ENCODE measurements at regions not wholly inside any gene's neighbourhood (a gene's known extent, or its start where the extent isn't known, plus 50 kb on each side); places are given as distances from the start of the nearest gene placed in this dataset.
A peak's percentile ranks its signal among the peaks of the same experiment; 100 is the strongest.

DNA sequence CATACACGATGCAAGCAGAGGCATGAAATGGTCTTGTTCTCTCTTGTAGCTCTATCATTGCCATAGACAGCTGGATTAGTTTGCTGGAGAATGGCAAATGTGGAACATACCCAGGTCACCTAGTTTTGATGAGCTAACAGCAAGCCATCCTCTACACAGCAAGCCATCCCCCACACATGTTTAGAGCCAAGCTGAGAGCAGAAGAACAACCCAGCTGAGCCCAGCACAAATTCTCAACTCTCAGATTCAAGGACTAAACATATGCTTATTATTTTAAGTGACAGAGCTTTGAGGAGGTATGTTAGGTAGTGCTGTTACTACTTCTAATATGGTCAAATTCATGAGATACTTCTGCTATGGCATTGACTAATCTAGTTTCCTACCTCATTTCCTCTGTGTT lies 230.3 kb downstream of the OTOR start (continued):
- no peak for TF ChIP-seq ZNF433 (tag by site-specific recombination; IDR thresholded peaks at IDR 0.05; ENCODE audit: low read depth)
- TF ChIP-seq ZNF221 (tag by site-specific recombination; IDR thresholded peaks at IDR 0.05; ENCODE audit: borderline replicate concordance) = no peak
- TF ChIP-seq ZNF239 (tag by site-specific recombination; IDR thresholded peaks at IDR 0.05) = no peak
- TF ChIP-seq ZNF777 (tag by site-specific recombination; IDR thresholded peaks at IDR 0.05; ENCODE audit: borderline replicate concordance) = no peak
- no peak for TF ChIP-seq GLIS1 (tag by site-specific recombination; IDR thresholded peaks at IDR 0.05)

DNA sequence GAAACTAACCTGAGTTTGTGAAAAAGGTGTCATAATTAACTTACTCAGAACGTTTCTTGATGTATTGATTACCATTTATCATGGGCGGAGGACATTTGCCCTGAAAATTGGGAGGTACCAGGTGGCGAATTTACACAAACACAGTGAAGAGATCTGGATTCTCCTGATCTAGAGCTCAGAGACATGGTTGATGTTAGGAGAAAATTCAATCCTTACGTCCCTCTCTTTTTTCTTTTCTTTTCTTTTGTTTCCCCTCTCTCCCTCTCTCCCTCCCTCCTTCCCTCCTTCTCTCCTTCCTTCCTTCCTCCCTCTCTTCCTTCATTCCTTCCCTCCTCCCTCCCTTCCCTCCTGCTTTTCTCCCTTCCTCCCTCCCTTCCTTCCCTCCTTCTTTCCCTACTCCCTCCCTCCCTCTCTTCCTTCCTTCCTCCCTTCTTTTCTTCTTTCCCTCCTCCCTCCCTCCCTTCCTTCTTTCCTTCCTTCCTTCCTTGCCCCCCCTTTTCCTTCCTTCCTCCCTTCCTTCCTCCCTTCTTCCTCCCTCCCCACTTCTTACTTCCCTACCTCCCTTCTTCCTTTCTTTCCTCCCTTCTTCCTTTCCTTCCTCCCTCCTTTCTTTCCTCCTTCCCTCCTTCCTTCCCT lies 234.1 kb downstream of the OTOR start:
- H3K4me1 ChIP-seq (ENCODE audit: control insufficient read depth, insufficient read depth, low read length) = no peaks in the 10 kb centered on the region
- ChIA-PET CTCF (no interaction called here), POLR2A (no interaction called here)
- no peaks in the 10 kb centered on the region for H3K9me3 ChIP-seq (ENCODE audit: control insufficient read depth, insufficient read depth, low read depth, low read length)
- no peaks in the 10 kb centered on the region for H3K36me3 ChIP-seq (ENCODE audit: control insufficient read depth in 2 of 2, insufficient read depth in 1 of 2, low read length in 2 of 2)
- H3K27ac ChIP-seq (ENCODE audit: extremely low read depth, low read depth, low read length) = no peak overlapping the region
- TF ChIP-seq ZNF529 (tag by site-specific recombination; IDR thresholded peaks at IDR 0.05; ENCODE audit: insufficient replicate concordance) (no peak), YY2 (tag by site-specific recombination; IDR thresholded peaks at IDR 0.05) (no peak), TRIM28 (IDR thresholded peaks at IDR 0.05; ENCODE audit: borderline replicate concordance, low read length) (no peak), ZNF366 (tag by site-specific recombination; conservative IDR thresholded peaks at IDR 0.05) (peak; percentile 50), ZNF214 (tag by site-specific recombination; IDR thresholded peaks at IDR 0.05; ENCODE audit: borderline replicate concordance) (no peak)
- no peak overlapping the region for H3K4me3 ChIP-seq (ENCODE audit: low read depth, low read length)

DNA sequence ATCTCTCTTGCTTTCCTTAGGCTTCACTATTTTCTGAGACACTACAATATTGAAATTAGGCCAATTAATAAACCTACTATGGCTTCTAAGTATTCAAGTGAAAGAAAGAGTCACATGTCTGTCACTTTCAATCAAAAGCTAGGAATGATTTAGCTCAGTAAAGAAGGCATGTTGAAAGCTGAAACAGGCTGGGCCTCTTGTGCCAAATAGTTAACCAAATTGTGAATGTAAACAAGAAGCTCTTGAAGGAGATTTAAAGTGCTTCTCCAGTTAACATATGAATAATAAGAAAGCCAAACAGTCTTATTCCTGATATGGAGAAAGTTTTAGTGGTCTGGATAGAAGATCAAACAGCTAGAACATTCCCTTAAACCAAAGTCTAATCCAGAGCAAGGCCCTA lies 236.3 kb downstream of the OTOR start:
- TF ChIP-seq ZNF426 (tag by site-specific recombination; IDR thresholded peaks at IDR 0.05) (no peak), ZNF473 (tag by site-specific recombination; IDR thresholded peaks at IDR 0.05) (no peak)
- Histone ChIP-seq H3K4me1 (ENCODE audit: control insufficient read depth, insufficient read depth, low read length) (no peaks in the 10 kb centered on the region), H3K27ac (ENCODE audit: extremely low read depth, low read depth, low read length) (no peak overlapping the region), H3K4me3 (ENCODE audit: low read depth, low read length) (no peak overlapping the region), H3K9me3 (ENCODE audit: control insufficient read depth, insufficient read depth, low read depth, low read length) (no peaks in the 10 kb centered on the region), H3K36me3 (ENCODE audit: control insufficient read depth in 2 of 2, insufficient read depth in 1 of 2, low read length in 2 of 2) (no peaks in the 10 kb centered on the region)
- CTCF ChIA-PET = no interaction called here
- POLR2A ChIA-PET = no interaction called here

DNA sequence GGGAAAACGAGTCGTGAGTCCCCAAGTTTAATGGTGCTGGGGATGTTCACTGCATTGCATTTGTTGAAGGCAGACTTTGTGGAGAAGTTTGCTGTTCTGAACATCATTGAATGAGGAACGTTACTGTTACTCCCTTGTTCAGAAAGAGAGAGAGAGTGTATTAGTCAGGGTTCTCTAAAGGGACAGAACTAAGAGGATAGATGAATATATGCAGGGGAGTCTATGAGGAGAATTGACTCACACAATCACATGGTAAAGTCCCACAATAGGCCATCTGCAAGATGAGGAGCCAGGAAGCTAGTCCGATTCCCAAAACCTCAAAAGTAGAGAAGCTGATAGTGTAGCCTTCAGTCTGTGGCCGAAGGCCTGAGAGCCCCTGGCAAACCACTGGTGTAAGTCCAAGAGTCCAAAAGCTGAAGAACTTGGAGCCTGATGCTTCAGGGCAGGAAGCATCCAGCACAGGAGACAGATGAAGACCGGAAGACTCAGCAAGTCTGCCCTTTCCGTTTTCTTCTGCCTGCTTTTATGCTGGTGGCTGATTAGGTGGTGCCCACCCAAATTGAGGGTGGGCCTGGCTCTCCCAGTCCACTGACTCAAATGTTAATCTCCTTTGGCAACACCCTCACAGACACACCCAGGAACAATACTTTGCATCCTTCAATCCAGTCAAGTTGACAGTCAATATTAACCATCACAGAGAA lies 223.5 kb upstream of the PCSK2 start:
- H3K36me3 ChIP-seq (ENCODE audit: control insufficient read depth in 2 of 2, insufficient read depth in 1 of 2, low read length in 2 of 2) = no peaks in the 10 kb centered on the region
- CTCF ChIA-PET = no interaction called here
- no peaks in the 10 kb centered on the region; the same call in 1 of the 2 replicates for H3K4me1 ChIP-seq (ENCODE audit: control insufficient read depth, insufficient read depth, low read length)
- H3K9me3 ChIP-seq (ENCODE audit: control insufficient read depth, insufficient read depth, low read depth, low read length) = no peaks in the 10 kb centered on the region
- no peak overlapping the region for H3K4me3 ChIP-seq (ENCODE audit: low read depth, low read length)
- POLR2A ChIA-PET = no interaction called here
- TF ChIP-seq ZFHX2 (tag by site-specific recombination; conservative IDR thresholded peaks at IDR 0.05) = no peak
- no peak for TF ChIP-seq GLI4 (tag by site-specific recombination; IDR thresholded peaks at IDR 0.05)
- no peak for TF ChIP-seq ZFP69B (tag by site-specific recombination; IDR thresholded peaks at IDR 0.05)
- TF ChIP-seq, protein P1, sequence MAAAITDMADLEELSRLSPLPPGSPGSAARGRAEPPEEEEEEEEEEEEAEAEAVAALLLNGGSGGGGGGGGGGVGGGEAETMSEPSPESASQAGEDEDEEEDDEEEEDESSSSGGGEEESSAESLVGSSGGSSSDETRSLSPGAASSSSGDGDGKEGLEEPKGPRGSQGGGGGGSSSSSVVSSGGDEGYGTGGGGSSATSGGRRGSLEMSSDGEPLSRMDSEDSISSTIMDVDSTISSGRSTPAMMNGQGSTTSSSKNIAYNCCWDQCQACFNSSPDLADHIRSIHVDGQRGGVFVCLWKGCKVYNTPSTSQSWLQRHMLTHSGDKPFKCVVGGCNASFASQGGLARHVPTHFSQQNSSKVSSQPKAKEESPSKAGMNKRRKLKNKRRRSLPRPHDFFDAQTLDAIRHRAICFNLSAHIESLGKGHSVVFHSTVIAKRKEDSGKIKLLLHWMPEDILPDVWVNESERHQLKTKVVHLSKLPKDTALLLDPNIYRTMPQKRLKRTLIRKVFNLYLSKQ (tag by site-specific recombination; IDR thresholded peaks at IDR 0.05; ENCODE audit: borderline replicate concordance) = no peak
- TF ChIP-seq ZNF121 (tag by site-specific recombination; IDR thresholded peaks at IDR 0.05) = no peak
- no peak for TF ChIP-seq ZNF416 (tag by site-specific recombination; IDR thresholded peaks at IDR 0.05)
- TF ChIP-seq ZNF311 (tag by site-specific recombination; IDR thresholded peaks at IDR 0.05; ENCODE audit: borderline replicate concordance) = no peak
- TF ChIP-seq, protein P2, sequence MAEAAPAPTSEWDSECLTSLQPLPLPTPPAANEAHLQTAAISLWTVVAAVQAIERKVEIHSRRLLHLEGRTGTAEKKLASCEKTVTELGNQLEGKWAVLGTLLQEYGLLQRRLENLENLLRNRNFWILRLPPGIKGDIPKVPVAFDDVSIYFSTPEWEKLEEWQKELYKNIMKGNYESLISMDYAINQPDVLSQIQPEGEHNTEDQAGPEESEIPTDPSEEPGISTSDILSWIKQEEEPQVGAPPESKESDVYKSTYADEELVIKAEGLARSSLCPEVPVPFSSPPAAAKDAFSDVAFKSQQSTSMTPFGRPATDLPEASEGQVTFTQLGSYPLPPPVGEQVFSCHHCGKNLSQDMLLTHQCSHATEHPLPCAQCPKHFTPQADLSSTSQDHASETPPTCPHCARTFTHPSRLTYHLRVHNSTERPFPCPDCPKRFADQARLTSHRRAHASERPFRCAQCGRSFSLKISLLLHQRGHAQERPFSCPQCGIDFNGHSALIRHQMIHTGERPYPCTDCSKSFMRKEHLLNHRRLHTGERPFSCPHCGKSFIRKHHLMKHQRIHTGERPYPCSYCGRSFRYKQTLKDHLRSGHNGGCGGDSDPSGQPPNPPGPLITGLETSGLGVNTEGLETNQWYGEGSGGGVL (tag by site-specific recombination; IDR thresholded peaks at IDR 0.05) = no peak
- no peak for TF ChIP-seq ZNF544 (tag by site-specific recombination; IDR thresholded peaks at IDR 0.05)
- TF ChIP-seq, protein P3, sequence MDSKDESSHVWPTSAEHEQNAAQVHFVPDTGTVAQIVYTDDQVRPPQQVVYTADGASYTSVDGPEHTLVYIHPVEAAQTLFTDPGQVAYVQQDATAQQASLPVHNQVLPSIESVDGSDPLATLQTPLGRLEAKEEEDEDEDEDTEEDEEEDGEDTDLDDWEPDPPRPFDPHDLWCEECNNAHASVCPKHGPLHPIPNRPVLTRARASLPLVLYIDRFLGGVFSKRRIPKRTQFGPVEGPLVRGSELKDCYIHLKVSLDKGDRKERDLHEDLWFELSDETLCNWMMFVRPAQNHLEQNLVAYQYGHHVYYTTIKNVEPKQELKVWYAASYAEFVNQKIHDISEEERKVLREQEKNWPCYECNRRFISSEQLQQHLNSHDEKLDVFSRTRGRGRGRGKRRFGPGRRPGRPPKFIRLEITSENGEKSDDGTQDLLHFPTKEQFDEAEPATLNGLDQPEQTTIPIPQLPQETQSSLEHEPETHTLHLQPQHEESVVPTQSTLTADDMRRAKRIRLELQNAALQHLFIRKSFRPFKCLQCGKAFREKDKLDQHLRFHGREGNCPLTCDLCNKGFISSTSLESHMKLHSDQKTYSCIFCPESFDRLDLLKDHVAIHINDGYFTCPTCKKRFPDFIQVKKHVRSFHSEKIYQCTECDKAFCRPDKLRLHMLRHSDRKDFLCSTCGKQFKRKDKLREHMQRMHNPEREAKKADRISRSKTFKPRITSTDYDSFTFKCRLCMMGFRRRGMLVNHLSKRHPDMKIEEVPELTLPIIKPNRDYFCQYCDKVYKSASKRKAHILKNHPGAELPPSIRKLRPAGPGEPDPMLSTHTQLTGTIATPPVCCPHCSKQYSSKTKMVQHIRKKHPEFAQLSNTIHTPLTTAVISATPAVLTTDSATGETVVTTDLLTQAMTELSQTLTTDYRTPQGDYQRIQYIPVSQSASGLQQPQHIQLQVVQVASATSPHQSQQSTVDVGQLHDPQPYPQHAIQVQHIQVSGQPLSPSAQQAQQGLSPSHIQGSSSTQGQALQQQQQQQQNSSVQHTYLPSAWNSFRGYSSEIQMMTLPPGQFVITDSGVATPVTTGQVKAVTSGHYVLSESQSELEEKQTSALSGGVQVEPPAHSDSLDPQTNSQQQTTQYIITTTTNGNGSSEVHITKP (tag by site-specific recombination; IDR thresholded peaks at IDR 0.05) = no peak
- TF ChIP-seq OVOL3 (tag by site-specific recombination; IDR thresholded peaks at IDR 0.05) = no peak
- no peak overlapping the region for H3K27ac ChIP-seq (ENCODE audit: extremely low read depth, low read depth, low read length)

Measured in HEK293 (cell line).